ENCODE measurements at regions not wholly inside any gene's neighbourhood (a gene's known extent, or its start where the extent isn't known, plus 50 kb on each side); places are given as distances from the start of the nearest gene placed in this dataset.

- DNase-seq (ENCODE audit: insufficient read length, low spot score): no peak
- FAIRE-seq: no peak
Observed at GRCh38 chrX:22392133-22392948, 119.6 kb downstream of the CBLL2 start.

GRCh38 chrX:22395372-22395771, 122.7 kb downstream of the CBLL2 start:
- DNase-seq (ENCODE audit: insufficient read length, low spot score) (no peak), FAIRE-seq (no peak)

- DNase-seq (ENCODE audit: insufficient read length, low spot score) (no peak), FAIRE-seq (no peak)
Observed at GRCh38 chrX:22396408-22396807, 123.7 kb downstream of the CBLL2 start.

GRCh38 chrX:22397566-22397965, 124.9 kb downstream of the CBLL2 start:
- FAIRE-seq: no peak

GRCh38 chrX:22399437-22400192, 126.9 kb downstream of the CBLL2 start:
- DNase-seq (ENCODE audit: insufficient read length, low spot score) (no peak), FAIRE-seq (no peak)

More at GRCh38 chrX:22397566-22397965, 124.9 kb downstream of the CBLL2 start:
- no peak for DNase-seq (ENCODE audit: insufficient read length, low spot score)

GRCh38 chrX:22404297-22404696, 131.6 kb downstream of the CBLL2 start:
- FAIRE-seq (no peak), DNase-seq (ENCODE audit: insufficient read length, low spot score) (no peak)

- FAIRE-seq: no peak
Observed at GRCh38 chrX:22406201-22406737, 133.6 kb downstream of the CBLL2 start.

GRCh38 chrX:22409418-22409817, 136.7 kb downstream of the CBLL2 start:
- no peak for DNase-seq (ENCODE audit: insufficient read length, low spot score)
- no peak for FAIRE-seq

More at GRCh38 chrX:22406201-22406737, 133.6 kb downstream of the CBLL2 start:
- DNase-seq (ENCODE audit: insufficient read length, low spot score): no peak

- FAIRE-seq (no peak), DNase-seq (ENCODE audit: insufficient read length, low spot score) (no peak)
Observed at GRCh38 chrX:22424122-22424915, 151.6 kb downstream of the CBLL2 start.

GRCh38 chrX:22424919-22425318, 152.2 kb downstream of the CBLL2 start:
- FAIRE-seq (no peak), DNase-seq (ENCODE audit: insufficient read length, low spot score) (no peak)

- DNase-seq (ENCODE audit: insufficient read length, low spot score) (no peak), FAIRE-seq (no peak)
Observed at GRCh38 chrX:22429704-22430103, 157.0 kb downstream of the CBLL2 start.

- DNase-seq (ENCODE audit: insufficient read length, low spot score): no peak
- no peak for FAIRE-seq
Observed at GRCh38 chrX:22430701-22431100, 158.0 kb downstream of the CBLL2 start.

GRCh38 chrX:22433292-22434070, 160.8 kb downstream of the CBLL2 start:
- FAIRE-seq (no peak), DNase-seq (ENCODE audit: insufficient read length, low spot score) (no peak)

- DNase-seq (ENCODE audit: insufficient read length, low spot score): no peak
- FAIRE-seq: no peak
Observed at GRCh38 chrX:22445880-22446279, 173.2 kb downstream of the CBLL2 start.

GRCh38 chrX:22462959-22463358, 190.2 kb downstream of the CBLL2 start:
- no peak for FAIRE-seq

GRCh38 chrX:22467571-22467970, 194.9 kb downstream of the CBLL2 start:
- FAIRE-seq (no peak), DNase-seq (ENCODE audit: insufficient read length, low spot score) (no peak)

More at GRCh38 chrX:22462959-22463358, 190.2 kb downstream of the CBLL2 start:
- DNase-seq (ENCODE audit: insufficient read length, low spot score): no peak

GRCh38 chrX:22481436-22481835, 208.7 kb downstream of the CBLL2 start:
- FAIRE-seq (no peak), DNase-seq (ENCODE audit: insufficient read length, low spot score) (no peak)

- FAIRE-seq: no peak
- no peak for DNase-seq (ENCODE audit: insufficient read length, low spot score)
Observed at GRCh38 chrX:22486296-22486695, 213.6 kb downstream of the CBLL2 start.

- DNase-seq (ENCODE audit: insufficient read length, low spot score): no peak
- no peak for FAIRE-seq
Observed at GRCh38 chrX:22516893-22517292, 244.2 kb downstream of the CBLL2 start.

All from GM19239 (cell line).